ENCODE measurements at regions not wholly inside any gene's neighbourhood (a gene's known extent, or its start where the extent isn't known, plus 50 kb on each side); places are given as distances from the start of the nearest gene placed in this dataset.

DNA sequence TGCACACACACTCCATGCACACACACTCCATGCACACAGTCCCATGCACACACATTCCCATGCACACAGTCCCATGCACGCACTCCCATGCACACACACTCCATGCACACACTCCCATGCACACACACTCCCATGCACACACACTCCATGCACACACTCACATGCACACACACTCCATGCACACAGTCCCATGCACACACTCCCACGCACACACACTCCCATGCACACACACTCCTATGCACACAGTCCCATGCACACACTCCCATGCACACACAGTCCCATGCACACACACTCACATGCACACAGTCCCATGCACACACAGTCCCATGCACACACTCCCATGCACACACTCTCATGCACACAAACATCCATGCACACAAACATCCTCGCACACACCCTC, 168.4 kb downstream of the TTLL2 start:
- TF ChIP-seq RAD21 (IDR thresholded peaks at IDR 0.05; ENCODE audit: low read length), result no peak
- TF ChIP-seq TAF1 (IDR thresholded peaks at IDR 0.05; ENCODE audit: borderline replicate concordance, low read depth, low read length), result no peak
- TF ChIP-seq, protein P1, sequence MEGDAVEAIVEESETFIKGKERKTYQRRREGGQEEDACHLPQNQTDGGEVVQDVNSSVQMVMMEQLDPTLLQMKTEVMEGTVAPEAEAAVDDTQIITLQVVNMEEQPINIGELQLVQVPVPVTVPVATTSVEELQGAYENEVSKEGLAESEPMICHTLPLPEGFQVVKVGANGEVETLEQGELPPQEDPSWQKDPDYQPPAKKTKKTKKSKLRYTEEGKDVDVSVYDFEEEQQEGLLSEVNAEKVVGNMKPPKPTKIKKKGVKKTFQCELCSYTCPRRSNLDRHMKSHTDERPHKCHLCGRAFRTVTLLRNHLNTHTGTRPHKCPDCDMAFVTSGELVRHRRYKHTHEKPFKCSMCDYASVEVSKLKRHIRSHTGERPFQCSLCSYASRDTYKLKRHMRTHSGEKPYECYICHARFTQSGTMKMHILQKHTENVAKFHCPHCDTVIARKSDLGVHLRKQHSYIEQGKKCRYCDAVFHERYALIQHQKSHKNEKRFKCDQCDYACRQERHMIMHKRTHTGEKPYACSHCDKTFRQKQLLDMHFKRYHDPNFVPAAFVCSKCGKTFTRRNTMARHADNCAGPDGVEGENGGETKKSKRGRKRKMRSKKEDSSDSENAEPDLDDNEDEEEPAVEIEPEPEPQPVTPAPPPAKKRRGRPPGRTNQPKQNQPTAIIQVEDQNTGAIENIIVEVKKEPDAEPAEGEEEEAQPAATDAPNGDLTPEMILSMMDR (IDR thresholded peaks at IDR 0.05), result no peak
- TF ChIP-seq, protein P2, sequence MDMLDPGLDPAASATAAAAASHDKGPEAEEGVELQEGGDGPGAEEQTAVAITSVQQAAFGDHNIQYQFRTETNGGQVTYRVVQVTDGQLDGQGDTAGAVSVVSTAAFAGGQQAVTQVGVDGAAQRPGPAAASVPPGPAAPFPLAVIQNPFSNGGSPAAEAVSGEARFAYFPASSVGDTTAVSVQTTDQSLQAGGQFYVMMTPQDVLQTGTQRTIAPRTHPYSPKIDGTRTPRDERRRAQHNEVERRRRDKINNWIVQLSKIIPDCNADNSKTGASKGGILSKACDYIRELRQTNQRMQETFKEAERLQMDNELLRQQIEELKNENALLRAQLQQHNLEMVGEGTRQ (IDR thresholded peaks at IDR 0.05; ENCODE audit: borderline replicate concordance, low read depth, low read length), result no peak
- no peak for TF ChIP-seq NRF1 (IDR thresholded peaks at IDR 0.05; ENCODE audit: low read depth, low read length)

Data from SK-N-SH (cell line).